ENCODE measurements at regions not wholly inside any gene's neighbourhood (a gene's known extent, or its start where the extent isn't known, plus 50 kb on each side); places are given as distances from the start of the nearest gene placed in this dataset.
A peak's percentile ranks its signal among the peaks of the same experiment; 100 is the strongest.

DNA sequence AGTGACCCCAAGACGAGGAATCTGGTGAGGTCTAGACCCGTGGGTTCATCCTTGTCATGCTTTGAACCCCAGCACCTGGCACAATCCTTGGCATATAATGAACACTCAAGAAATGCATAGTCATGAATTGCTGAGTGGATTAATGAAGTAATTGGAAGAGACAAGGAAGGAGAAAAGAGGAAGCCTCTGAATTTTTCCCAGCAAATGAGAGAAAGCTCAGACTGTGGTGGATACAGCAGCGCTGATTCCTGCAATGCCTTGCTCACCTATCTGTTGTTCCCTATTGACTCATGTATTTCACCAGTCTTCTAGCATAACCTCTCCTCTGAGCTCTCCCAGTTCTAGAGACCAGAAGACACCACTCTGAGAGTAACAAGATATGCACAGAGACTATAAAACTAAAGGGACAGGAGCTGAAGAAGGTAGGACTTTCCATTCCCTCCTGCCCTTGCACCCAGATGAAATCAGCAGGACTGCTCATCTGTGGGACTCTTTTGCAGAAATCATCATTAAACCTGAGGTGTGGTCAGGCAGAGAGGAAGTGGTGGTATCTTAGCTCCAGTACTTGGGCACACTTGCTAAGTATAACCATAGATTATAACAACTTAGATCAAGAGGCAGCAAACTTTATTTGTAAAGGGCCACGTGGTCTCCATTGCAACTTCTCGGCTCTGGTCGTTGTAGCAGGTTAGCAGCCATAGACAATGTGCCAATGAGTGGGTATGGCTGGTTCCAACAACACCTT is 102.8 kb downstream of the MAF start:
- no peak for DNase-seq

DNA sequence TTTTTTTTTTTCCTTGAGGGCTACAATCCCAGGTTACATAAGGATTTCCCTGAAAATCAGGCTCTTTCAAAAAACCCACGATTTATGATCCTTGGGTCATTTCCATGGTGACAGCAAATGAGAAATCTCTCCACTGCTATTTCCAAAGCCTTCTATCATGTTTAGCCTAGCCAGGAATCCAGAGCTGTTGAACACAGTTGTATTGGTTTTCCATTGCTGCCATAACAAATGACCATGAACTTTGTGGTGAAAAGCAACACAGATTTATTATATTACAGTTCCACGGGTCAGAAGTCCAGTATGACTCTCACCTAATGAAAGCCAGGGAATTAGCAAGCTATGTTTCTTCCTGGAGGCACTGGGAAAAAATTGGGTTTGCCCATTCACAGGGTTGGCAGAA is 106.6 kb downstream of the MAF start:
- DNase-seq = no peak

DNA sequence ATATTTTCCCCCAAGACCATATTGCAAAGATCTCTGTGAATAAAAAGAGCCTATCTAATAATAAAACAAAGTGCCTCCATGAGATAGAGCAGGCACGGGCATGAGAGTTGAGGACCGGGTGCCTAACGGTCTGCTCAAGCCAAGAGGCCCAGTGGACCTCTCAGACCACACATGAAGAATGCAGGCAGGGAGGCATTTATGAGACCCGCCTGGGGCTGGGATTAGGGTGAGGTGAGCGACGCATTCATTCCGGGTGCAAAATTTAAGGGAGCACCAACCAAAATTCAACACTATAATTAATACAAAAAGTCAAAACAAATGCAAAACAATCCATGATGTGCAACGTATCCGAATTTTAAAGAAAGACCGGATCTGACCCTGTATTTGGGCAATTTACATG is 108.5 kb downstream of the MAF start:
- no peak for DNase-seq

DNA sequence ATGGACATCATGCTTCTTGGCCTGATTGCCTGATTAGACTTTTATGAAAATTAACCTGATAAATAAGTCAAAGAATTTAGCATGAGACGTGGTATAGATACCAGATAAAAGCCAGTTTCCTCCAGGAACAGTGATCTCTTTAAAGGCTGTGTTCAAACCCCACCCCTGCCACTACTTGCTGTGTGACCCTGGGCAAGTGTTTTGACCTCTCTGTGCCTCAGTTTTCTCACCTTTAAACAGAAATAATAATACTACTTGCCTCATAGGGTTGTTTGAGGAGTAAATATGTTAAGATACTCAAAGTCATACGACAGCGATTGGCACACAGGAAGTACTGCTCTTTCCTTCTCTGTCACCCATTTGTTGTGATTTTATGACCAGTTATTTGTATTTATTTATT is 115.5 kb downstream of the MAF start:
- DNase-seq = no peak

DNA sequence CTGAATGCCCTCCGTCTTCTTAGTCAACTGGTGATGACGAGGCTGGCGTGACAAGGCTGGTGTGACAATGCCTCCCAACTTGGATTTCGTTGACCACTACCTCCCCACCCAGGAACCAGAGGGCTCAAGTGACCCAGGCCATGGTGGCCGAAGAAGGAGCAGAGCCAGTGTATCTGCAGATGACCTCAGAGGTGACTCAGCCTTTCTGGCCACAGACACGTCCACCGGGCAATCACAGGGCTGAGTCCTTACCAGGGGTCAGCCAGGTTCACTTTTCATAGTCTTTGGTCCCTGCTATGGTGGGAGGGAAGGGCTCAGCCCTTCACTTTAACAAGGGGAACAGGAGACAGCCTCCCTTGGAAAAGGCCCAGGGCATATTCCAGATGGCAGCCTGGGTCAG is 116.3 kb downstream of the MAF start:
- DNase-seq = no peak

DNA sequence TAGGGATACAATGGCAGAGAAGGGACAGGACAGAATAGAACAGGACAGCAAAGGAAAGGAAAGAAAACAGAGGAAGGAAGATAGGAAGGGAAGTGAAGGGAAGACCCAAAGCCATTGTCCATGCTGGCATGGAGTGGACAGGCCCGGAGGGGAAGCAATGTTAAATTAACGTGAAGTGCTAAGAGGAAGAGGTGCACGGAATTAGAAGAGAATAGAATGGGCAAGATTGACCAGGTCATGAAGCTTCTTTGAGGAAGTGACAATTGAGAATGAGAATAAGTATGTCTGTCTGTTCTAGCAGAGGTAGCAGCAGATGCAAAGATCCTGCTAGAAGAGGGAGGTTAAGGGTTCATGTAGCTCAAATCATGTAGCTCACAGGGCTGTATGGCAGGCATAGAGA is 117.2 kb downstream of the MAF start:
- DNase-seq = no peak

DNA sequence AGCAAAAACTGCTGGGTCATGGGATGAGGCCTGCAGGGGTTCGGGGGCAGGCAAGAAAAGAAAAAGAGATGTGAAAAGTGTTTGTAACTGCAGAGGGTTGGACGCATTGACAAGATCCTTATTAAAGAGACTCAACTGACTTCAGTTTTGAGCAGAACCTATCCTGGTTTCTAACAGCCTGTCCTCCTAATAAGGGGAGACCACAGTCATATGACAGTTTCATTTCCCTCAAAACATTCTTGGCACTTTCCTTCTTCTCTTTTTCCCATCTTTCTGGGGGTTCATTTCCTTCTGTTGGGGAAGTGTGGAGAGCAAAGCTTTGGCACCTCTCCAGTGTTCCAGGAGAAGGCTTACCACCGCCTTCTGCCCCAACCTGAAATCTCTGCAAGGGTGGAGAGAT is 118.5 kb downstream of the MAF start:
- DNase-seq = no peak

DNA sequence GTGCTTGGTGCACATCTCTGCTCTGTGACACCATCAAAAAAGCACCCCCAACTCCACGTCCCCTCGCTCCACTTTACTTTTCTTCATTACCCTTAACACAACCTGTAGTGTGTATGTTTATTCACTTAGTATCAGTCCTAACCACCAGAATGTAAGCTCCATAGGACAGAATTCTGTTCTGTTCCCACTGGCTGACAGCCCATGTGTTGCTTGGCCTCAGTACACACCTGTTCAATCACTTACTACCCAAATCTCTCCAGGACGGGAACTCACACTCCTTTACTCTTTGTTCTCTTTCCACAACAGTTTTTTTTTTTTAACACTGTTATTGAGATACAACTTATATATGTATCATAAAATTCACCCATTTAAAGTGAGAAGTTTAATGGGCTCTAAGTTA is 119.6 kb downstream of the MAF start:
- no peak for DNase-seq

DNA sequence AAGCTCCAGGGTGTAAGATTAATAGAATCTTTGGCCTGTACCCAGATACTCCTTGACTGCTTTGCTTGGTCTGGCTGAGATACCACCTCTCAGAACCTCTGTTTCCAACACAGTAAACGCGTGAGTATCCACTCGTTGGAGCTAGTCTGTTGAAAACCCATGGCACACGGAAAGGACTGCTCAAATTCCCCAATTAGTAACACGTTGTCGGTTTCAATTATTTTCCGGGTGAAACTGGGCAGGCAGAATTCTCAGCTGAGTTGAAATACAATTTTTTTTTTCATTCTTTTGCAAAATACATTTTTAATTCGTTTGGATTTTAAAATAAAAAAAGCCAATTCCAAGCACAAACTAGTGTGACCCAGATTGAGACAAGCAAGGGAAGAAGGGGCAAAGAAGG is 120.5 kb downstream of the MAF start:
- no peak for DNase-seq

DNA sequence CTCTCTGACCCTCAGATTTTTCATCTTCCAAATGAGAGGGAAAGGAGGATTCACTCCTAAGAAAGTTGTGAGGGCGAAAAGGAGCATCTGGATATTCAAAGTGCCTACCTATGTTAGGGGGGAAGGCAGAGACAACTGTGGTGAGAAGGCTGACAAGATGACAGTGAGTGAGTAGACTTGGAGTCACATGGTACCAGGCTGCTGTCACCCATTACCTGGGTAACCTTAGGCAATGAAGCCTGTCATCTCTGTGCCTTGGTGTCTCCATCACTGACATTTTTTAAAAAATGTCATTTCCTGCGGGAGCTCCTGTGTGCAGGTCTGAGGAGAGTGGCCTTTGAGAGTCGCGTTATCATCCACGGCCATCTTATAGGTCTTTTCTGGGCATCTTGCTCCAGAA is 124.0 kb downstream of the MAF start:
- no peak for DNase-seq

DNA sequence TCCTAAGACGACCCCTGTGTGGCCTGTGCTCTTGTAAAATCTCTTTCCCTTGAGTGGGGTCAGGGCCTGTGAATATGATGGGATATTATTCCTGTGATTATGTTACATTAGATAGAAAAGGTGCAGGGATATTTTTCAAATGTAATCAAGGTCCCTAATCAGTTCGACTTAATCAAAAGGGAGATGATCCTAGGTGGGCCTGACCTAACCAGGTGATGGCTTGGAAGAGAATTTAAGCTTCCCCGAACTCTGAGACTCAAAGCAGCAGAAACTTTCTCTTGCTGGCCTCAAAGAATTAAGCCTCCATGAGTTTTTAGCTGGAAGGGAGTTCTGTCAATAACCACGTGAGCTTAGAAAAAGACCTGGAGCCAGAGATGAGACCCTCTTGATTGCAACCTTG is 124.7 kb downstream of the MAF start:
- DNase-seq = no peak

DNA sequence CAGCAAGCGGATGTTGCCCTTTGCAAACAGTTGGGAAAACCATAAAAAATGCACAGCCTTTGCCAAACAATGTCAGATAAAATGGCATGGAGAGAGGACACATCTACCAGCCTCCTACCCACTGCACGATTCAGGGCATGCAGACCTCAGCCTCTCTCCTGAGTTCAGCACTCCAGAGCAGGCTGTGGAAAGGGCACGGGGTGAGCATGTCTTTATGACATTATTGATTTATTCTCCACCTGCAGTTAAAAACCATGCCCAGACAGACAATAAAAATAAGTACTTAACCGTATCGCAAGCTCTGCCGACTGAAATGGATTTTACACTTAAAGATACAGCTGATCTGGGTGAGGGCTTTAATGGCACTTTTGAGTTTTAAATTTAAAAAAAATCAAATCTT is 127.1 kb downstream of the MAF start:
- DNase-seq = no peak

DNA sequence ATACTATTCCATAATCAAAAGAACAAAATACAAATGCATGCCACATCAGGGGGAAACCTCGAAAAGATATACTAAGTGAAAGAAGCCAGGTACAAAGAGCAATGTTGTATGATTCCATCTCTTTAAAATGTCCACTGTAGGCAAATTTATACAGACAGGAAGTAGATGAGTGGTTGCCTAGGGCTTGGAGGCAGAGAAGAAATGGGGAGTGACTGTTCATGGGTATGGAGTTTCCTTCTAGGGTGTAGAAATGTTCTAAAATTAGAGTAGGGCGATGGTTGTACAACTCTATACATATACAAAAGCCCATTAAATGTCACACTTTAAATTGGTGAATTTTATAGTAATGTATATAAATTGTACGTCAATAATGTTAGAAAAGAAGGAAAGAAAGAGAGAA is 128.1 kb downstream of the MAF start:
- no peak for DNase-seq

DNA sequence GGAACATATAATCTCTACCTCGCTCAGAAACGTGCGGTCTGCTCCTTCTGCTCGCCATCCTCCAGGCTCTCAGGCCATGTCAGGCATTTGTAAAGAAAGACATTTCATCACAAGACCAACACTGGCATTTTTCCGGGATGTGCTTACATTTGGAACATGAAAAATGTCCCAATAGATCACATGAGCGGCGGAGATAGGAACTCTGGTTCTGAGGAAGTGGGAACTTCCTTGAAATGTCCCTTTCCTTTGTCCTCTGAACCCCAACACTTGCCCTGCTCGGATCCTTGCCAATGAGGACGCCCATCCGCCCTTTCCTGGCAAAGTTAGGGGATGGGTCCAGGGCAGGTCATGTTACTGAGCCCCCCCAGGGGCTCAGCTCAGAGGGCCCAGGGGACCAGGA is 130.5 kb downstream of the MAF start:
- no peak for DNase-seq

DNA sequence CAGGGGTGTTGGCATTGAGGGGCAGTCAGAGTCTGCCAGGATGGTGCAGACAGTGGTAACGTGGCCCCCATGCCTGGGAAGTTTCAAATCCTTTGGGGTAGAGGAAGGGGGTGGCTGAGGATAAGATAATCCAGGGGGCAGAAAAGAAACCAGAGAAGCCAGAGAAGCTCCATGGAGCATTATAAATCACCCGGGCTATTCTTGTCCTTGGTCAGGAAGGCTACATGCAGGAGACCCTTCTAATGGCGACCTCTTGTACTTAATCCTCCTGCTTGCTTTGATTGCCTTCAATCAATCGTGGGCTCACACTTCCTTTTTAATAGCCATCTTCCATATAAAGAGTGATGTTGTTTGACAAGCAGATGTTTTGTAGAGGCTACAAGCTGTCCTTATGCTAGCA is 131.9 kb downstream of the MAF start:
- no peak for DNase-seq

DNA sequence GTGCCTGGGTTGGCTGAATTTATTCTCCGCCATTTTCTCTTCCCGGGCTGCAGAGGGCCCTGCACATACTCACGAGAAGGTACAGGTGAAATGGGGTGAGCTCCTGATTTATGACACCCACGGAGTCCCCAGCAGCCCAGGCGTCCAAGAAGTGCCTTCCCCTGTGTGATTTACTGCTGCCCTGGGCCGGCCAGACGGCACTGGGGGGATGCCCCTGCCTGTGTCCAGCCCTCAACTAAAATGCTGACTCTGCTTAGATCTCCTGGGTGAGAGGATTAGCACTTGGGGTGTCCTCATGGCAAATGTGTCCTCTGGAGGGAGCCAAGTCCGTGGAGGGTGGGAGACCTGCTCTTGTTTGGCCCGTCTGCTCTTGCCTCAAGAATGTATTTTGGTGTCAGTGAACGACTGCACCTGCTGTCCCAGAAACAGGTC is 132.4 kb downstream of the MAF start:
- DNase-seq = no peak

DNA sequence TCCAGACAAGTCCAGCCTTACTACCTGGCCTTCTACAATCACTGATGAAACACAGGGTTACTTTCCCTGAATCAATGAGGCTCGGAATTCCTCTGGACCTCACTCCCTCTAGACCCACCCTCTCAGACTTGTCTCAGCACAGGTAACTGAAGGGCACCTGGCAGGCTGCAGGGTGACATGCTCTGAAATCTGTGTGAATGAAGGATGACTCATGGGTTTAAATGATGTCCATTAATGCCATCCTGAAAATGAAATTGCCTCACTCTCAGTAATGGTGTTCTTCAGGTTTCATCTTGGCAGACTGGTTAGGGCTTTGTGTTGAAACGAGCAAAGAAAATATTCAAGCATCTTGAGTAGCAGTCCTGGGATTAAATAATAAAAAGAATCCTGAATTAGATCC is 134.4 kb downstream of the MAF start:
- DNase-seq = no peak

DNA sequence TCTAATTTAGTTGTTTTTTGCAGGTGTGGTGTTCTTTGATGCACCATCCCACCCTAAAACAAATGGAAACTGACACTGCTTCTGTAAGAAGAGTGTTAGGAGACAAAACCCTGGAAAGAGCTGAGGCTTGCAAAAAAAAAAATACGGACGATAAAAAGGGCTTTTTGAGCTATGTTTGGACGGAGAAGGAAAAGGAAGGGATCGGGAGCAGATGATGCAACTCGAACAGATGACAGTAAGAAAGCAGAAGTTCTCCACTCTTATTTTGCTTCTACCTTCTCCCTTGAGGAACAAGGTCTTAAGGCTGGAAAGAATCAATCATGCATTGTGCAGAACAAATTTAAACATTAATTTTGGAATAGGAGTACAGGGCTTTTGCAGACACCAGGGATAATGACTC is 136.7 kb downstream of the MAF start:
- DNase-seq = no peak

DNA sequence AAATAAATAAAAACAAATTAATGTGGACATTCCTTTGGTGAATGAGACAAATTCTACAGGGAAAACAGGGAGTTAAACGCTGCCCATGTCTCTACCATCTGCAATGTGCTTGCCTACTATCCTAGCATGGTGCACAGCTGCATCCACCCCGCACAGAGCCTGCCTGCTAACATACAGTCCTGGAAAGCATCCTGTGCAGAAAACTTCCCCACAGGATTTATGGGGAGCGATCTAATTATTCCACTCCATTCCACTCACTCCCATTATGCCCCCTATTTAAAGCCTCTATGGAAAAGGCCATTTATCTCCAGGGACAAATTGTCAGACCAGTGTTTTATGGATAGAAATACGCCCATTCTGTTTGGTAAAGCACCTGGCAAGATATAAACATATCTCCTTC is 144.5 kb downstream of the MAF start:
- DNase-seq = no peak

DNA sequence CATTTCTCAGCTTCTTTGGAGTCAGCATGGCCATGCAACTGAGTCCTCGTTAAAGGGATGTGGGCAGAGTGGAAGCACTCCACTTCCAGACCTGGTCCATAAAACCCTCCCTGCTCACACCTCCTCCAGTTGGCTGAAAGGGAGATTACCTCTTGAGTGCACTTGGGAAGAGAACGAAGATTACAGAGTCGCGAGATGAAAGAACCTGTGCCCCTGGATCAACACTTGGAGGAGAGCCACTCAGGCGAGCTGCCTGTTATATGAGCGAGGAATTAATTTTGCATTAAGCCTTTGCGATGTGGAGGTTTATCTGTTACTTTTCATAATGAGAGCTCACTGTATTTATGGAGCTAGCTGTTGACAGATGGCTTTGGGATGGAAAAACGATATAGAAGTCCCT is 147.9 kb downstream of the MAF start:
- peak; percentile 99 for DNase-seq

DNA sequence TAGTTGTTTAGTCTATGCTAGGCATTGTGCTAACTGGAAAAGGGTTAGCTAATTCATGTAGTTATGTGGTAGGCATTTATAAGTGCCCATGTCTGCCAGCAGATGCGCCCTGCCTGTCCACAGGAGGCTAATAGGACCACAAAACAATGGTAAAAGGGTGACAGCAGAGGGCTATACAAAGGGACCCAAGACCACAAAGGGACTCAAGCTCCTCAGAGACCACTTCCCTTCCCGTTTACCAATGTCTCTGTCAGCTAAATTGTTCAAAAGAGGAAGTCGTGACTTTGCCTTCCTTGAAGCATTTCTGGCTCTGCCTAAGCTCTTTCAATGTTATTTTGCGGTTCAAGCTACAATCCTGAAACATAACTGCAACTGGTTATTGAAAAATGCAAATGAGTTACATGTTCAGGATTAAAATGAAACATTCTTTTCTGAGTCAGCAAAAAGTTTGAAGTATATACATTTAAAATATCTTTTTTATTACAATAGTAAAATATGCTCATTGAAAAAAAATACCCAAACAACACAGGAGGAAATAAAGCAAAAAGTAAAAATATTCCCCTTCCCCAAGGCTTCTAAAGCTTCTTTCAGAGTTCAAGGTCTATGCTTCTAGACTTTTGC is 149.2 kb downstream of the MAF start:
- DNase-seq = no peak

DNA sequence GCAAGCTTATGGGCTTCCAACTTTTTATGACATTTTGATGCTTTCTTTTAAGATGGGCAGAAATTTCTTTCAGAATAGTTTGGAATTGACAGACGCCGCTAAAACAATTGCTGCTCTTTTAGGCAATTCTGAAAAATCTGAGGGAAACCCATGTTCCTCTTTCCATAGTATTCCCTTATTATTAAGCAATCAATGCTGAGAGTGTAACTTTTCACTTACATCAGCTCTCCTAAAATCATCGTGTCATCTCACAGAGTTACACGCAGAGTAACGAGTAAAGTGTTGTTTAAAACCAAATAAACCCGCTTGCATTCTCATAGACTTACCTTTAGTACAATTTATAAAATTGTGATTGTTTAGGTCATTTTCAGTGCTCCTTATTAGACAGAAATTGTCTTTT is 150.6 kb downstream of the MAF start:
- DNase-seq = no peak

DNA sequence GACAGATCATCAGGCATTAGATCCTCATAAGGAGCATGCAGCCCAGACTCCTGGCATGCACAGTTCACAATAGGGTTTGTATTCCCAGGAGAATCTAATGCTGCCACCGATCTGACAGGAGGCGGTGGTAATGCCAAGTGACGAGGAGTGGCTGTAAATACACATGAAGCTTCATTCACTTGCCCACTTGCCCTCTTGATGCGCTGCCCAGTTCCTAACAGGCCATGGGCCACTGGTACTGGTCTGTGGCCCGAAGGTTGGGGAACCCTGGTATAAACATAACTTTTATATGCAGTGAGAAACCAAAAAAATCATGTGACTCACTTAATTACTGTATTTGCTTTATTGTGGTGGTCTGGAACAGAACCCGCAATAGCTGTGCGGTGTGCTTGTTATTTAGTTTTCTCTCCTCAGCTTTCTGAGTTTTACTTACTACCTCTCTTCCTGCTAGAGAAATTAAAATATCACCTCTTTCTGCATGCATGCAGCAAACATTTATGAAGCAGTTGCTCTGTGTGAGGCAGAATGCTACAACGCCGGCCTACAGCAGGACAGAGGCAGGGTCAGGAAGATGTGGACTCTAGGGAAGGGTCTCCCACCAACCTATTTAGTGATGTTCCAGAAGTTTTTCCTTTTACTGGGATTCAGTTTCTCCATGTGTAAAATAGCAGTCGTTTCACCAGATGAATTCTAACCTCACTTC is 151.3 kb downstream of the MAF start:
- DNase-seq = no peak

DNA sequence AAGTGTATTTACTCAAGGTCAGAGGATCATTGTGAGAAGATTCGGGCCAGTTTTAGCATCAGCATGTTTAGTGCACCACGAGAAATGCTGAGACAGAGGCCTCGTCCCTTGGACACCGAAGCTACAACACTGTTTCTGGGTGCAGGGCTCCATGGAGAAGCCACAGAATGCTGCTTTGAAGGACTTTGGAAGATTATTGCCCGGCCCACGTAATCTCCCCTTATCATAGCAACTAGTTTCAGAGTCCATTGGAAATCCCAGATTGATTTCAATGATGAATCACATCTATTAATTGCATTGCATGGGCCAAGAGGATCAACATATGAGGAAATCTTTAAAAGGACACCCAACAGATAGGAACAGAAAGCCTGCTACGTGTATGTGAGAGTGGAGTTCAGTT is 156.0 kb downstream of the MAF start:
- no peak for DNase-seq

DNA sequence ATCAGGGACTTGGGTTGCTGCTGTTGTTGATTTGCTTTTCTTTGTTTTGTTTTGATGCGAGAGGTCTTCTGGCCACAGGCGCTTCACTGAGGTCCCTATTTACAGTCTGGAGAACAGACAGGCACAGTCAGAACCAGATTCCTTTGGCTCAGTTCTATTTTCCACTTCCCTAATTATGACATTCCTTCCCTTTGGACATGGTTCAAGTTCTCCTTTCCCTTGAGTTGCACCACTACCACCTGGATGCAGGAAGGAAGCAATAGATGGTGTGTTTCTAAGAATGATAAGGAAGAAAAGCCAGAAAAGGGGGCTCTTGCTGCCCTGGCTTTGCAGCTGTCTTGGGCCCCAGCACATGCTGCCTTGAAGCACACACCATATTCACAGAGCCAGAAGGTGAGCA is 160.6 kb downstream of the MAF start:
- DNase-seq = no peak

Measured in NCI-H524 treated with DMSO at 0.1 percent for 48 hours (cell line).